ENCODE measurements at regions not wholly inside any gene's neighbourhood (a gene's known extent, or its start where the extent isn't known, plus 50 kb on each side); places are given as distances from the start of the nearest gene placed in this dataset.
"Not testable (repeated sequence)": the region's sequence is repeated elsewhere in the genome, so short reads cannot be mapped to it uniquely, and the experiment has no call there.

- no peak for DNase-seq
Measured at GRCh38 chr15:31179693-31180092, 78.2 kb upstream of the TRPM1 start.

GRCh38 chr15:31193291-31193690 is 91.8 kb upstream of the TRPM1 start:
- no peak for DNase-seq

GRCh38 chr15:31195871-31196270 is 94.3 kb upstream of the TRPM1 start:
- DNase-seq: no peak

- no peak for DNase-seq
Measured at GRCh38 chr15:31197497-31198414, 96.2 kb upstream of the TRPM1 start.

- DNase-seq: no peak
Measured at GRCh38 chr15:31200735-31201151, 99.2 kb upstream of the TRPM1 start.

- DNase-seq: no peak
Measured at GRCh38 chr15:31202953-31203352, 101.4 kb upstream of the TRPM1 start.

GRCh38 chr15:31203999-31204398 is 102.5 kb upstream of the TRPM1 start:
- no peak for DNase-seq

- peak in 1 of 2 experiments; percentile 37 for DNase-seq
Measured at GRCh38 chr15:31206386-31207181, 105.1 kb upstream of the TRPM1 start.

- no peak for DNase-seq
Measured at GRCh38 chr15:31207246-31207645, 105.7 kb upstream of the TRPM1 start.

- DNase-seq: not testable (repeated sequence)
Measured at GRCh38 chr15:31207861-31208260, 106.3 kb upstream of the TRPM1 start.

GRCh38 chr15:31208817-31209216 is 107.3 kb upstream of the TRPM1 start:
- no peak for DNase-seq

- no peak for DNase-seq
Measured at GRCh38 chr15:31211353-31211752, 109.8 kb upstream of the TRPM1 start.

- no peak for DNase-seq
Measured at GRCh38 chr15:31212326-31213080, 111.0 kb upstream of the TRPM1 start.

GRCh38 chr15:31214158-31214863 is 112.3 kb upstream of the KLF13 start:
- no peak for DNase-seq

- no peak for DNase-seq
Measured at GRCh38 chr15:31214864-31215489, 111.7 kb upstream of the KLF13 start.

GRCh38 chr15:31215490-31216214 is 111.0 kb upstream of the KLF13 start:
- peak; percentile 16 to 53 for DNase-seq

GRCh38 chr15:31216215-31216911 is 110.3 kb upstream of the KLF13 start:
- DNase-seq: no peak

- no peak for DNase-seq
Measured at GRCh38 chr15:31217067-31217466, 109.6 kb upstream of the KLF13 start.

GRCh38 chr15:31217566-31218270 is 108.9 kb upstream of the KLF13 start:
- DNase-seq: no peak

GRCh38 chr15:31219221-31219620 is 107.4 kb upstream of the KLF13 start:
- DNase-seq: no peak

All from NCI-H187 (cell line).